GM19467 (cell line): ENCODE measurements at regions not wholly inside any gene's neighbourhood (a gene's known extent, or its start where the extent isn't known, plus 50 kb on each side); places are given as distances from the start of the nearest gene placed in this dataset.
"Not testable (repeated sequence)": the region's sequence is repeated elsewhere in the genome, so short reads cannot be mapped to it uniquely, and the experiment has no call there.

Source experiments
- ATAC-seq: cut with Tn5 transposase; IDR thresholded peaks from one replicate; pipeline ENCODE4 v1.9.1; 2021; ENCODE audit warnings: mild to moderate bottlenecking, moderate library complexity; ENCODE audit not compliant: unreplicated experiment

GRCh38 chr3:23701716-23702597, 103.8 kb upstream of the UBE2E1 start:
- no peak for ATAC-seq

- no peak for ATAC-seq
These were observed 101.5 kb upstream of the UBE2E1 start for GRCh38 chr3:23704298-23704697.

GRCh38 chr3:23706111-23706510, 99.6 kb upstream of the UBE2E1 start:
- no peak for ATAC-seq

- no peak for ATAC-seq
These were observed 95.8 kb upstream of the UBE2E1 start for GRCh38 chr3:23709987-23710386.

- no peak for ATAC-seq
These were observed 95.2 kb upstream of the UBE2E1 start for GRCh38 chr3:23710555-23710954.

- no peak for ATAC-seq
These were observed 93.8 kb upstream of the UBE2E1 start for GRCh38 chr3:23711916-23712494.

- ATAC-seq: no peak
These were observed 92.8 kb upstream of the UBE2E1 start for GRCh38 chr3:23712656-23713559.

GRCh38 chr3:23713641-23714040, 92.1 kb upstream of the UBE2E1 start:
- ATAC-seq: no peak

- ATAC-seq: no peak
These were observed 85.7 kb upstream of the UBE2E1 start for GRCh38 chr3:23720059-23720458.

- ATAC-seq: no peak
These were observed 84.9 kb upstream of the UBE2E1 start for GRCh38 chr3:23720885-23721284.

- ATAC-seq: no peak
These were observed 82.6 kb upstream of the UBE2E1 start for GRCh38 chr3:23723141-23723540.

- no peak for ATAC-seq
These were observed 81.8 kb upstream of the UBE2E1 start for GRCh38 chr3:23723930-23724329.

- peak; percentile 65 for ATAC-seq
These were observed 78.8 kb upstream of the UBE2E1 start for GRCh38 chr3:23726811-23727548.

GRCh38 chr3:23728601-23729117, 77.1 kb upstream of the UBE2E1 start:
- ATAC-seq: no peak

- ATAC-seq: not testable (repeated sequence)
These were observed 76.4 kb upstream of the UBE2E1 start for GRCh38 chr3:23729362-23729761.

GRCh38 chr3:23734481-23734880, 71.3 kb upstream of the UBE2E1 start:
- ATAC-seq: no peak

- ATAC-seq: no peak
These were observed 70.7 kb upstream of the UBE2E1 start for GRCh38 chr3:23735062-23735461.

- no peak for ATAC-seq
These were observed 70.0 kb upstream of the UBE2E1 start for GRCh38 chr3:23735535-23736326.

GRCh38 chr3:23738944-23739343, 66.8 kb upstream of the UBE2E1 start:
- ATAC-seq: no peak

GRCh38 chr3:23739536-23739935, 66.2 kb upstream of the UBE2E1 start:
- ATAC-seq: no peak
